Superior temporal gyrus (tissue), 1 donor: ENCODE measurements at regions not wholly inside any gene's neighbourhood (a gene's known extent, or its start where the extent isn't known, plus 50 kb on each side); places are given as distances from the start of the nearest gene placed in this dataset.

Source experiments
- DNase-seq: peaks from one replicate; pipeline ENCODE4 v3.0.0-alpha.2; 2016; ENCODE audit errors: extremely low spot score

DNA sequence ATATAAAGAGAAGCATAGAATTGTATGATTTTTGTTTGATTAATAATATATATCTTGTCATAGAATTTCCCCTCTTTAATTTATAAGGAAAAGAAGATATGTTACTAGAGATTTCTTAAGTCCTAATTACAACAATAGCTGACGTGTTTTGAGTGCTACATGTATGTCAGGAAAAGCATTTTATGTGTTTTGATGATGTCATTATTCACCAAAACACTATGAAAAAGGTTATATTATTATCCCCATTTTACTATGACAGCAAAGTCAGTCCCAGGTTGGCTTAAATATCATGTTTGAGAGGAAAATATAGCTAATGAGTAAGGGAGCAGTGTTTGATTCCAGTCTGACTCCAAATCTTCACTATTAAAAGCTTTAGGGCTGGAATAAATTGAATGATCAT is 428.4 kb upstream of the GOLIM4 start:
- no peak for DNase-seq

DNA sequence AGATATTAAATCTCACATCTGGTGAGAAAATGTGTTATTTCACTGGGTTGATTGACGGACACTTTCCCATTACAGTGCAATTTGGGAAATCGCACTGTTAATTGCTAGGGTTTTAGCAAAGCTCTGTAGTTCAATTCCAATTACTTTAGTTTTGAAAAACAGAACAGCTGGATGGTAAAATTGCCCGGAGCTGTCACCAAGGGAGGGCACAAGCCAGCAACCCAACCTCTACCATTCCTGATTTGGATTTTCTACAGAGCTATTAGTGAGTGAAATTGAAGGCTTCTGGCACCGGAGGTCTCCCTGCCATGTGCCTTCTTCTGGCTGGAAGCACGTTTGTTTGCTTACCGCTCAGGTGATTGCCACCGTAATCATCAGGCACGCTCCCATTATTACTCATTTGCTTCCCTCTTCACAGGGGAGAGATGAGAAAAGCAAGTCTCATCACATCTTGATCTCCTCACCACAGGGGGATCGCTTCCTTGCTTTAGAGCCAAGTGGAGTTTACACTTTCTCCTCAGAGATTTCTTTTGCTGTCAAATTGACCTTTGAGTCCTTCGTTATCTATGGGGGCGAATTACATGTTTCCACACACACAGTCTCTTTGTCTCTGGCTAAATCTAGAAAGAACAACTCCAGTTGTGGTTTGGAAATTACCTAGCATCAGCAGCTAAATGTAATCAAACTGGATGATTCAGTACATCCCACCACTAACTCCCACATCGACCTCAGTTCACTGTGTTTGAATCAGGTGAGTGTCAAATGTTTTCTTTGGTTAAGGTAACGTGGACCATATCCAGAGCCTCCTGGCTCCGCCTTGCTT is 421.7 kb upstream of the GOLIM4 start:
- no peak for DNase-seq

DNA sequence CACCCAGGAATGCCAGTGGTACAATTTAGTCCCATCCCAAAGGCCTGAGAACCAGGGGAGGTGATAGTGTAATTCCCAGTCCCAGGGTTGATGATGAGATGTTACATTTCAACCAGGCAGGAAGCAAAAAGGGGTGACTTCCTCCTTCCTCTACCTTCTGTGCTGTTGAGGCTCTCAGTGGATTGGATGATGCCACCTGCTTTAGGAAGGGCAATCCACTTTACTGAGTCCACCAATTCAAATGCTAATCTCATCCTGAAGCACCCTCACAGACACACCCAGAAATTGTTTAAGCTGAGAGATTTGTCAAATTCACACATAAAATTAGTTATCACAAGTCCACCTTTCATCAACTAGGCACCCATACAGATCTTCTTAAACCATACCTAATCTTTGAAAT is 418.5 kb upstream of the GOLIM4 start:
- no peak for DNase-seq

- DNase-seq, result no peak
Measured at GRCh38 chr3:168512802-168513201, 417.1 kb upstream of the GOLIM4 start.

- DNase-seq, result peak; percentile 60
Measured at GRCh38 chr3:168511428-168512014, 415.8 kb upstream of the GOLIM4 start.

GRCh38 chr3:168506589-168506988 is 410.9 kb upstream of the GOLIM4 start:
- no peak for DNase-seq

- no peak for DNase-seq
Measured at GRCh38 chr3:168501570-168501969, 405.8 kb upstream of the GOLIM4 start.

- DNase-seq, result no peak
Measured at GRCh38 chr3:168498194-168498593, 402.5 kb upstream of the GOLIM4 start.

DNA sequence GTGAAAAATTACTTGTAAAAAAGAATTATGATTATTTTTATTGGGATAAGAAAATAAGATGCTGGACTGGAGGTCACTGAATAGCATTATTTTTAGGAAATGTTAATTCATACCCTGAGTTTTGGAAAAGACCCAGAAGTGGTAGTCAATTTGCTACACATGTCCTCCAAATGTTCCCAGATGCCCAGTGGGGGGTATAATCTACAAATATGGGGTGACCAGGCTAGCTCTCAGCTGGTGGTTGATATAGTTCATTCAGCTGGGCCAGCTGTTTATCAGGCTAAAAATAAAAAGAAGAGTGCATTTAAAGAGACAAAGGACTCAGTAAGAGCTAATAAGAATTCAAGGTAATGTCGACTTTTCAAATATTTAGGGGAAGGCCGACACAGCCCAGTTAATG is 402.0 kb upstream of the GOLIM4 start:
- DNase-seq, result no peak

DNA sequence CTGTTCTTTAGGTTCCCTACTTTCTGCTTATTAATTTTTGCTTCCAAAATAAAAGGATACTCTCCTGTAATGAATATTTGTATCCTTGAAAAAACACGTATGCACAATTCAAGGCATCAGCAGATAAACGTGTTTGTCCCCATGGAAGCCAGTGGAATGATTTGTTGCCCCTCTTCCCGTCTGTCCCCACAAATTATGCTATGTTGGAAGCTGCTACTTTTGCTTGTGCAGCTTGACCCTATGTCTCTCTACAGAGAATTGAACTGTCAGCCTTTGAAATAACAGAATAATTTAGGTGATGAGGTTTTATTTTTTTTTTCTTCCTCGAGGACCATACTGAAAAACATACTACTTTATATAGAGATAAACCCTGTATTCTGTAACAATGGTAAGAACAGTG is 401.5 kb upstream of the GOLIM4 start:
- no peak for DNase-seq

DNA sequence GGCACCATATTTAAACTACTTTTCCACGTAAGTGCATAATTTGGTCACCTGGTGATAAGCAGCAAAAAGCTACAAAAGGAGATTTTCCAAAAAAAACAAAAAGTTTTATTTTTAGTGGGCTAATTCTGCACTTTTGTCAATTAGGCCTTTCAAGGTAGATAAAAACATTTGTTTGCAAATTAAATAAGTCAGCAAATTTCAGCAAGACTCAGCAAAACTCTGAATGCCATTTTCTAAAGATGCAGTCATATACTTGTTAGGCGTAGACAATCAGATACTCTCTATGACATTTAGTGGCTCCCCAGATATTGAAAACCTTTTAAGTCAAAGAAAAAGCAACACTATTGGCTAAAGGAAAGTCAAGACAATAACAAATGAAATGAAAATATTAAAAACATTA is 400.2 kb upstream of the GOLIM4 start:
- DNase-seq, result no peak

DNA sequence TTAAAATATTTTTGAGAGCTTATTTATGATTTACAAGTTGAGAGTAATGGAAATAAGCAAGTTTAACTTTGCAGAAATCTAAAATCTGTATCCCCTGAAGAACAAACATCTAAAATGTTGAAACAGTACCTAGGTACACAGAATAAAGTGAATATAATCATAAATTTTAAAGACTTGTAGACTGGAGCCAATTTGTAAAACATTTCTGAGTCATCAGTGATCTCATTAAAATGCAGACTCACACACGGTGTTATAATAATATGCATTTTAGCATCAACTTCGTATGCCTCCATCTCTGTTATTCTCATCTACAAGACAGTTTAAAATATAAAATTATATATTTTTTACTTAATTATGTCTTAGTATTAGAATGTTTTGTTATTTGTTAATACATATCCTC is 399.5 kb upstream of the GOLIM4 start:
- no peak for DNase-seq

DNA sequence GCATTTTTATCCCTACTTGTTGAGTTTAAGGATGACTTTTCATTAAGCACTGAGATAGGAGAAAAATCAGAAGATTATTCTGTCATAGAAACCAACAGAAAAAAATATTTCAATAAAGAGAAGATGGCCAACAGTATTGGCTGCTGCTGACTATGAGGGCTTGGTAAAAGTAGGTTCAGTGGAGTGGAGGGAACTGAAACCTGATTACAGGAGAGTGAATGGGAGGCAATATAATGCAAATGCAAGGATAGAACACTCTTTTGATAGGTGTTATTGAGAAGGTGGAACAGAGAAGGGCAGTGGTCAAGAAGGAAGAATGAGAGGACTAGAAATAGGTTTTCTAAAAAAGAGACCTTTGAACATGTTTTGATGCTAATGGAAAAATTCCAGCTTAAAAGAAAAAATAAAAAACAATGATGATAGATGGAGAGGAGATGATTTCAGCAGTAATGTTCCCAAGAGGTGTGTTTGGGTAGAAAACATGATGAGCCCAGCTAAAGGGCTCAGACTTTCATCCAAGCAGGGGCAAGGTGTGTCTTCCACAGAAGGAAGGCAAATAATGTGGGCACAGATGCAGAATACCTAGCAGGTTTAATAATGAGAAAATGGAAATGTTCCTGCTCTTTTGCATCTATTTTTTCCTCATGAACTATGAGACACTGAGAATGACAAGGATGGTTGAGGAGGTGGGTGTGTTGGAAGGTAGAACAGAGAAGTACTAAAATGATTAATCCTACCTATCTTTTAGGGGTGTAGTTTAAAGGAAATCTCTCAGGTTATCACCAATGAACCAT is 397.9 kb upstream of the GOLIM4 start:
- no peak for DNase-seq

DNA sequence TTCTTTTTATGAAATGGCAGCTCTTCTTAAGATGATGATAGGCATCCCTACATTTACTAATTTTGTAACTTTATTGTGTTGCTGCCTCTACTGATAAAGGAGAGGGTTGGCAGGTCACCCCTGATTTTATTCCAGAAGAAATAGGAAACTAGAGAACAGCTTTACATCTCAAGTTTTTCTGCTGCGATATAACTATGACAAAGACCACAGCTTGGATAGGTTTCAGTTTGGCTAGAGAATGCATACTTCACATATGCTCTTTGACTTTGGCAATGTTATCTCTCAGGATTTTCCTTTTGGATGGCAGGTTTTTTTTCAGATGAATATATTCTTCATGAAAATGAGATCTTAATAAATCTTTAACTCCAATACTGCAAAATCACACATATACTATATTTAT is 395.3 kb upstream of the GOLIM4 start:
- DNase-seq, result no peak

GRCh38 chr3:168489301-168489700 is 393.6 kb upstream of the GOLIM4 start:
- peak; percentile 41 for DNase-seq

GRCh38 chr3:168485936-168486335 is 390.2 kb upstream of the GOLIM4 start:
- DNase-seq, result no peak

- DNase-seq, result no peak
Measured at GRCh38 chr3:168476360-168476980, 380.7 kb upstream of the GOLIM4 start.

DNA sequence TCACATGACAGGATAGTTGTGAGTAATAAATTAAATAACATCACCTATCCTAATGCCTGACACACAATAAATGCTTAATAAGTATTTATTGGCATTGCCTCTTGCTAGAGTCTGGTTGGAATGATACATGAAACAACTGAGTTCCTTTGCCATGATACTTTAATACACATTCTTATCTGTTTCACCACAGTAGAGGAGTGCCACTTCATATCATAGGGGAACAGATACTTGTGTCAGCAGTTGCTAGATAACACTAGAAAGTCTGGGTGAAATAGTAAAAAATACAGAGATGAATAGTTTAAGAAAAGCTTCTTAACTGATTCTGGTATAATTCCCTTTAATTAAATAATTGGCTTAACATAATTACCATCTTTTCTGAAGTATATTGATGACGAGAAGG is 380.0 kb upstream of the GOLIM4 start:
- no peak for DNase-seq

DNA sequence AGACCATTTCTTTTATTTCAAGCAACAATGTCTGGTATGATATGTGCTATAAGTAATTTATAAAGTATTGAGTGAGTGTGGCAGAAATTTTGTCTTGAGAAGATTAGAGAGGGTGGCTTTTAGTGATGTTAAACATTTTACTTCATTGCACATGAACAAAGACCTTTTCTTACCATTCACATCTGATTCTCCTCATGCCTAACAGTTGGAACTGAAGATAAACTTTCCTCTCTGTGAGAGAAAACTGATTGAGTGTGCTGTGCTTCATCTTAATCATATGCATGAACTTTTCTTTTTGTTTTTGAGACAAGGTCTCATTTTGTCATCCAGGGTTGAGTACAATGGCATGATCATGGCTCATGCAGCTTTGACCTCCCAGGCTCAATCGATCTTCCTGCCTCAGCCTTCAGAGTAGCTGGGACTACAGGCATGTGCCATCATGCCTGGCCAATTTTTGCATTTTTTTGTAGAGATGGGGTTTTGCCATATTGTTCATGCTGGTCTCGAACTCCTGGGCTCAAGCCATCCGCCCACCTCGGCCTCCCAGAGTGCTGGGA is 377.7 kb upstream of the GOLIM4 start:
- DNase-seq, result no peak

GRCh38 chr3:168472783-168473182 is 377.1 kb upstream of the GOLIM4 start:
- no peak for DNase-seq

GRCh38 chr3:168470380-168470779 is 374.7 kb upstream of the GOLIM4 start:
- no peak for DNase-seq

DNA sequence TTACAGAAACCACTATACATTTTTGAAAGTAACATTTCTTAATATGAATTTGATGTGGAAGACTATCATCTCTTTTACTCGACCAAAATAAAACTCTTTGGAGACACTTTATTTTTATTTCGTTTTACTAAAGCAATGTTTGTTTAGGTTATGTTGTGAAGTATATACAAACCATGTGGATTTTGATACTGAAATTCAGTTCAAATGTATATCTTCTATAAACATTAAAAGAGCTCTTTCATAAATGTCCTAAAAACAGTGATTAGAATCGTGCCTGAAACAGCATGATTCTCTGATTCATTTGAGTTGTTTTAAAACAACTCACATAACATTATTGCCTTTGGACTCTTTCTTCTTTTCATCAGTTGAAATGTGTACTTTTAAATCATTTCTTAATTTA is 373.7 kb upstream of the GOLIM4 start:
- DNase-seq, result no peak
